Endothelial cell of umbilical vein (primary cell): ENCODE measurements at regions not wholly inside any gene's neighbourhood (a gene's known extent, or its start where the extent isn't known, plus 50 kb on each side); places are given as distances from the start of the nearest gene placed in this dataset.

Experiments used
- BruUV-seq: library from RNA; stranded (reverse); fragments of 400-500 nt; replicated peaks from 2 replicates; lab custom pipeline; 2021; lab: Mats Ljungman, UMichigan
- CTCF ChIA-PET: fragments of 300-600, 350-600 bp; sonication (Branson Sonifier 250); formaldehyde crosslinking; loops from one replicate; lab custom pipeline; 2021; ENCODE audit warnings: antibody characterized with exemption, inconsistent platforms; lab: Charles Lee
- POLR2A ChIA-PET: fragments of 300-600, 350-600 bp; sonication (Branson Sonifier 250); formaldehyde crosslinking; loops from one replicate; lab custom pipeline; 2021; ENCODE audit warnings: antibody characterized with exemption, inconsistent platforms; lab: Charles Lee
- DNase-seq: peaks from one replicate; pipeline ENCODE4 v3.0.0-alpha.2; 2011; ENCODE audit warnings: low read depth, low spot score
- FAIRE-seq: peaks from 2 replicates; lab custom pipeline; 2011; peaks lifted over from hg19 to GRCh38; lab: Jason Lieb, UNC
- H2AFZ ChIP-seq: 2 replicates; pipeline ENCODE4 v1.6.0; 2012; ENCODE audit warnings: low read depth, low read length, control low read depth, inconsistent platforms
- H3K27ac ChIP-seq: 2 replicates; pipeline ENCODE4 v1.5.1; 2011; ENCODE audit warnings: low read depth, mild to moderate bottlenecking, control low read depth, low read length, moderate library complexity; ENCODE audit not compliant: insufficient read depth
- H3K27me3 ChIP-seq, 2 experiments: 2 replicates each; pipeline versions ENCODE4 v1.6.0 to v1.6.1; 2011; ENCODE audit warnings: low read length in 2 of 2, mixed read lengths in 1 of 2; ENCODE audit not compliant: control insufficient read depth in 2 of 2, insufficient read depth in 2 of 2
- H3K36me3 ChIP-seq, 2 experiments: 2 replicates in 1 of 2; 3 replicates in 1 of 2; pipeline ENCODE4 v1.5.1; 2011; ENCODE audit warnings: low read length in 2 of 2, mild to moderate bottlenecking in 1 of 2, moderate library complexity in 1 of 2; ENCODE audit not compliant: control insufficient read depth in 2 of 2, insufficient read depth in 2 of 2; ENCODE audit errors: extremely low read depth in 1 of 2
- H3K4me1 ChIP-seq: 3 replicates; pipeline ENCODE4 v1.5.1; 2011; ENCODE audit warnings: mild to moderate bottlenecking, low read length; ENCODE audit not compliant: control insufficient read depth, insufficient read depth; ENCODE audit errors: extremely low read depth
- H3K4me2 ChIP-seq: 2 replicates; pipeline ENCODE4 v1.6.1; 2011; ENCODE audit warnings: low read length, control low read depth, mixed read lengths; ENCODE audit not compliant: insufficient read depth
- H3K4me3 ChIP-seq, 3 experiments: fragments of 200-600 bp in 1 of 3; sonication (generic), shearing (Covaris generic) in 1 of 3; replicated peaks in 1 of 3; 2 replicates each; pipeline ENCODE4 v1.5.1; 2011 to 2016; ENCODE audit warnings: control low read depth in 3 of 3, low read length in 3 of 3, mild to moderate bottlenecking in 2 of 3, inconsistent platforms in 1 of 3, low read depth in 1 of 3, moderate library complexity in 1 of 3; ENCODE audit not compliant: insufficient read depth in 1 of 3
- H3K79me2 ChIP-seq: 2 replicates; pipeline ENCODE4 v1.6.0; 2012; ENCODE audit warnings: low read length, inconsistent platforms; ENCODE audit not compliant: control insufficient read depth, insufficient read depth
- H3K9ac ChIP-seq: replicated peaks from 2 replicates; pipeline ENCODE3; 2011; ENCODE audit warnings: low read length, control low read depth; ENCODE audit not compliant: insufficient read depth; ENCODE audit errors: extremely low read depth
- H3K9me1 ChIP-seq: replicated peaks from 3 replicates; pipeline ENCODE4 v1.6.0; 2011; ENCODE audit warnings: mild to moderate bottlenecking, low read length; ENCODE audit not compliant: control insufficient read depth, insufficient read depth; ENCODE audit errors: extremely low read depth
- H3K9me3 ChIP-seq: replicated peaks from 2 replicates; pipeline ENCODE4 v1.5.1; 2012; ENCODE audit warnings: low read length, inconsistent platforms; ENCODE audit not compliant: control insufficient read depth, insufficient read depth
- H4K20me1 ChIP-seq: replicated peaks from 2 replicates; pipeline ENCODE3; 2011; ENCODE audit warnings: mild to moderate bottlenecking, low read length; ENCODE audit not compliant: control insufficient read depth, insufficient read depth; ENCODE audit errors: extremely low read depth
- CTCF ChIP-seq, 2 donors: IDR thresholded peaks; 1 replicate in 1 of 2; 2 replicates in 1 of 2; pipeline ENCODE4 v1.5.1; 2011; ENCODE audit warnings: low read length in 2 of 2, mild to moderate bottlenecking in 2 of 2, moderate library complexity in 2 of 2, control low read depth in 1 of 2, inconsistent platforms in 1 of 2, low read depth in 1 of 2; ENCODE audit not compliant: insufficient read depth in 1 of 2; ENCODE audit errors: extremely low read depth in 1 of 2
- EZH2 ChIP-seq: IDR thresholded peaks from 2 replicates; pipeline ENCODE4 v1.6.1; 2012; ENCODE audit warnings: borderline replicate concordance, low read depth, mild to moderate bottlenecking, moderate library complexity, low read length, inconsistent platforms; ENCODE audit not compliant: severe bottlenecking
- FOS ChIP-seq: IDR thresholded peaks from 2 replicates; pipeline ENCODE4 v1.6.1; 2011; ENCODE audit warnings: mild to moderate bottlenecking, low read length, moderate library complexity, borderline replicate concordance; ENCODE audit not compliant: insufficient read depth
- GATA2 ChIP-seq: IDR thresholded peaks from 2 replicates; pipeline ENCODE4 v1.7.0; 2011; ENCODE audit warnings: low read depth, mild to moderate bottlenecking, moderate library complexity, mixed read lengths, low read length; ENCODE audit not compliant: insufficient read length, insufficient read depth
- JUN ChIP-seq: IDR thresholded peaks from 2 replicates; pipeline ENCODE4 v1.6.1; 2011; ENCODE audit warnings: borderline replicate concordance, low read depth; ENCODE audit not compliant: insufficient read length, insufficient read depth
- MAX ChIP-seq: IDR thresholded peaks from 2 replicates; pipeline ENCODE4 v1.6.1; 2011; ENCODE audit not compliant: insufficient read depth, insufficient read length
- MYC ChIP-seq: IDR thresholded peaks from one replicate; pipeline ENCODE4 v1.6.1; 2011; ENCODE audit warnings: mild to moderate bottlenecking, low read depth, low read length
- POLR2A ChIP-seq: IDR thresholded peaks from 2 replicates; pipeline ENCODE4 v1.6.1; 2012; ENCODE audit warnings: low read depth, mild to moderate bottlenecking, control low read depth, low read length
- POLR2AphosphoS5 ChIP-seq: IDR thresholded peaks from 2 replicates; pipeline ENCODE4 v1.6.1; 2012; ENCODE audit warnings: low read depth, mild to moderate bottlenecking, control low read depth, low read length, moderate library complexity; ENCODE audit not compliant: insufficient read depth
- dilution Hi-C: fragments of 300-500 bp; cut with MboI; formaldehyde crosslinking; loops from one replicate; pipeline ENCODE4 v1.15.0; 2019; ENCODE audit warnings: low sequenced_read_pairs; ENCODE audit not compliant: extremely low pct_ligation_motif_present
- intact Hi-C: fragments of 100-400 bp; cut with micrococcal nuclease; formaldehyde crosslinking; loops from one replicate; pipeline ENCODE4 v1.10.0; 2022

GRCh38 chr4:34148322-34148908, 2095.9 kb downstream of the ARAP2 start:
- BruUV-seq: no TSS peak
- POLR2A ChIA-PET: no interaction called here

More at GRCh38 chr4:34148322-34148908, 2095.9 kb downstream of the ARAP2 start:
- Histone ChIP-seq H4K20me1 (no peaks in the 10 kb centered on the region), H3K36me3 (no peaks in the 10 kb centered on the region), H3K9me1 (no peaks in the 10 kb centered on the region), H3K79me2 (no peaks in the 10 kb centered on the region), H3K9ac (no peak overlapping the region), H3K27me3 (no peaks in the 10 kb centered on the region), H3K27ac (no peak overlapping the region), H3K4me2 (no peak overlapping the region), H3K9me3 (no peaks in the 10 kb centered on the region), H3K4me1 (no peaks in the 10 kb centered on the region), H2AFZ (no peak overlapping the region), H3K4me3 (no peak overlapping the region)
- TF ChIP-seq POLR2A (no peak), EZH2 (no peak), MAX (no peak), FOS (no peak), MYC (no peak), POLR2AphosphoS5 (no peak), JUN (no peak), GATA2 (no peak), CTCF (IDR thresholded peaks at IDR 0.05; ENCODE audit: extremely low read depth in 1 of 2, insufficient read depth in 1 of 2, low read depth in 1 of 2, low read length in 2 of 2) (no peak)
- intact Hi-C loops (no loop called here), dilution Hi-C loops (no loop called here)
- CTCF ChIA-PET: no interaction called here
- DNase-seq (no peak), FAIRE-seq (no peak)
